ENCODE measurements at regions not wholly inside any gene's neighbourhood (a gene's known extent, or its start where the extent isn't known, plus 50 kb on each side); places are given as distances from the start of the nearest gene placed in this dataset.

DNA sequence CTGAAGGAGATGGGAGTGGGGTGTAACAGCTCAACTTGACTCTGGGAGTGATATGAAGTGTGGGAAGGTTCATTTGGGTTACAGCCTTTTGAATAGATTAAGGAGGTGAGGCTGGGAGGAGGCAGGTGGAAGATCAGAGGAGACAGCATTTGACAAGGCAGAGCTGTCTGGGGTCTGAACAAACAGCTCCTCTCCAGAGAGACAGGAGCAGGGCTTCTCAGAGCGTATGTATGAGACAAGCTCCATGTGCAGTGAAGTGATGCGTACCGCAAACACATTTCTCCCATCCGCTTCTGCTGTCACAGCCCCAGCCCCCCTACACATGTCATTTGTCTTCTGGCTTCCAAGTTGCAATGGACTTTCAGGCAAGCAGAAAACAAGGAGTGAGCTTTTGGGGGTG is 137.1 kb upstream of the E2F8 start:
- Histone ChIP-seq H3K79me1 (ENCODE audit: low read depth, low read length) (no peaks in the 10 kb centered on the region), H3K14ac (ENCODE audit: insufficient read length) (no peak overlapping the region), H4K20me1 (replicated peaks in 1 of 2; ENCODE audit: control insufficient read depth in 1 of 2, insufficient read depth in 2 of 2, low read length in 2 of 2) (no peaks in the 10 kb centered on the region), H3K23me2 (ENCODE audit: low read depth, low read length) (no peaks in the 10 kb centered on the region), H2BK20ac (ENCODE audit: low read length) (no peak overlapping the region), H3K27ac (ENCODE audit: low read depth, low read length) (no peak overlapping the region), H4K8ac (ENCODE audit: extremely low read depth, insufficient read depth, low read length) (no peak overlapping the region; the same call in 1 of the 2 replicates), H3K79me2 (ENCODE audit: control insufficient read depth in 1 of 2, insufficient read depth in 2 of 2, low read length in 2 of 2) (no peaks in the 10 kb centered on the region), H3K4me1 (replicated peaks in 1 of 4; ENCODE audit: control insufficient read depth in 3 of 4, insufficient read depth in 4 of 4, low read length in 3 of 4) (no peaks in the 10 kb centered on the region; a peak in 1 of 7 replicates), H3K9me3 (ENCODE audit: insufficient read depth in 2 of 2, low read depth in 1 of 2, low read length in 1 of 2) (no peaks in the 10 kb centered on the region), H2BK5ac (ENCODE audit: low read depth, low read length) (no peak overlapping the region), H2AFZ (ENCODE audit: low read length) (no peak overlapping the region), H4K91ac (replicated peaks; ENCODE audit: insufficient read length, low read length) (no peak overlapping the region), H2BK120ac (replicated peaks; ENCODE audit: low read depth, low read length) (no peak overlapping the region), H2AK5ac (ENCODE audit: low read depth, low read length) (no peak overlapping the region), H3K9ac (replicated peaks in 1 of 4; ENCODE audit: extremely low read depth in 1 of 4, low read depth in 3 of 4, low read length in 3 of 4) (no peak overlapping the region), H4K5ac (ENCODE audit: insufficient read length, low read depth, low read length) (no peak overlapping the region), H3K36me3 (ENCODE audit: control insufficient read depth in 2 of 4, insufficient read depth in 4 of 4, low read length in 3 of 4) (no peaks in the 10 kb centered on the region), H3K4me2 (ENCODE audit: insufficient read depth in 1 of 2, low read depth in 2 of 2, low read length in 2 of 2) (no peak overlapping the region), H3K23ac (ENCODE audit: insufficient read length) (no peak overlapping the region), H3K27me3 (replicated peaks in 1 of 4; ENCODE audit: control insufficient read depth in 3 of 4, extremely low read depth in 1 of 4, insufficient read depth in 3 of 4, low read length in 3 of 4) (no peaks in the 10 kb centered on the region), H2BK12ac (ENCODE audit: low read depth, low read length) (no peak overlapping the region), H3K56ac (replicated peaks; ENCODE audit: insufficient read length, low read depth, low read length) (no peak overlapping the region), H2BK15ac (ENCODE audit: low read length) (no peak overlapping the region), H3K4me3 (ENCODE audit: extremely low read depth in 1 of 4, insufficient read depth in 2 of 4, low read depth in 3 of 4, low read length in 4 of 4) (no peak overlapping the region), H3K18ac (ENCODE audit: extremely low read depth, low read length) (no peak overlapping the region), H3K4ac (replicated peaks; ENCODE audit: insufficient read length, low read depth, low read length) (no peak overlapping the region)
- TF ChIP-seq, protein P1, sequence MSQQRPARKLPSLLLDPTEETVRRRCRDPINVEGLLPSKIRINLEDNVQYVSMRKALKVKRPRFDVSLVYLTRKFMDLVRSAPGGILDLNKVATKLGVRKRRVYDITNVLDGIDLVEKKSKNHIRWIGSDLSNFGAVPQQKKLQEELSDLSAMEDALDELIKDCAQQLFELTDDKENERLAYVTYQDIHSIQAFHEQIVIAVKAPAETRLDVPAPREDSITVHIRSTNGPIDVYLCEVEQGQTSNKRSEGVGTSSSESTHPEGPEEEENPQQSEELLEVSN (IDR thresholded peaks at IDR 0.05), result no peak
- TF ChIP-seq YY1 (IDR thresholded peaks at IDR 0.05; ENCODE audit: low read depth, low read length) (no peak), KDM4A (IDR thresholded peaks at IDR 0.05; ENCODE audit: low read depth, low read length, severe bottlenecking) (no peak), TAF7 (optimal IDR thresholded peaks at IDR 0.05; ENCODE audit: borderline replicate concordance, low read depth, low read length) (no peak), EP300 (IDR thresholded peaks at IDR 0.05; ENCODE audit: borderline replicate concordance in 1 of 2, low read depth in 2 of 2, low read length in 2 of 2) (no peak), ZNF274 (IDR thresholded peaks at IDR 0.05; ENCODE audit: borderline replicate concordance, extremely low read depth, low read length) (no peak), POLR2A (IDR thresholded peaks at IDR 0.05; ENCODE audit: control extremely low read depth in 1 of 2, low read depth in 2 of 2, low read length in 2 of 2) (no peak), KDM1A (IDR thresholded peaks at IDR 0.05; ENCODE audit: borderline replicate concordance, low read length) (no peak), SRF (IDR thresholded peaks at IDR 0.05; ENCODE audit: low read depth, low read length) (no peak), BRCA1 (IDR thresholded peaks at IDR 0.05; ENCODE audit: low read depth, low read length) (no peak), SP2 (IDR thresholded peaks at IDR 0.05; ENCODE audit: low read length) (no peak)
- TF ChIP-seq, protein P2, sequence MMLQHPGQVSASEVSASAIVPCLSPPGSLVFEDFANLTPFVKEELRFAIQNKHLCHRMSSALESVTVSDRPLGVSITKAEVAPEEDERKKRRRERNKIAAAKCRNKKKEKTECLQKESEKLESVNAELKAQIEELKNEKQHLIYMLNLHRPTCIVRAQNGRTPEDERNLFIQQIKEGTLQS (IDR thresholded peaks at IDR 0.05; ENCODE audit: insufficient read depth, low read depth, low read length), result no peak
- FAIRE-seq, result no peak
- 99% methylated on average over 4 of the region's 4 CpGs; no CpG with 5 or more reads in 1 of the 2 experiments for WGBS, 2 experiments (ENCODE audit: extremely low coverage in 1 of 2, insufficient coverage in 1 of 2, insufficient read length in 1 of 2, insufficient replicate concordance in 2 of 2, low coverage in 1 of 2, low lambda C conversion rate in 2 of 2, missing lambda C conversion rate in 1 of 2)
- no peak for DNase-seq (ENCODE audit: low read depth in 1 of 2, low spot score in 2 of 2)
- ChIA-PET POLR2A (ENCODE audit: partially characterized antibody) (no interaction called here), CTCF (ENCODE audit: partially characterized antibody) (interaction anchor here (0.6 to 3.0 kb wide), 5 partner anchors 9 to 422 kb away, joined by 3 to 10 read pairs (median 3); no protein-coding TSS in a partner anchor)
